Vagina (tissue), 2 donors: ENCODE measurements at regions not wholly inside any gene's neighbourhood (a gene's known extent, or its start where the extent isn't known, plus 50 kb on each side); places are given as distances from the start of the nearest gene placed in this dataset.

ENCODE experiments used
- POLR2A ChIP-seq, 2 donors: fragments of 450-650 bp; IDR thresholded peaks; one replicate each; pipeline ENCODE4 v1.6.1; 2017; ENCODE audit warnings: antibody characterized with exemption in 2 of 2, mild to moderate bottlenecking in 2 of 2, moderate library complexity in 2 of 2
- POLR2AphosphoS5 ChIP-seq, 2 donors: sonication (generic); formaldehyde crosslinking; IDR thresholded peaks; one replicate each; pipeline ENCODE4 v1.9.0; 2017; ENCODE audit warnings: antibody characterized with exemption in 2 of 2, mild to moderate bottlenecking in 2 of 2, low read depth in 1 of 2; ENCODE audit not compliant: insufficient read depth in 1 of 2
- TF ChIP-seq, protein P1 (sequence below), 3 experiments: fragments of 450-650 bp in 2 of 3; fragments of 200-600 bp in 1 of 3; sonication (generic) in 1 of 3; IDR thresholded peaks; one replicate each; pipeline ENCODE4 v1.5.1; 2017 to 2019; ENCODE audit warnings: antibody characterized with exemption in 3 of 3, mild to moderate bottlenecking in 2 of 3, moderate library complexity in 2 of 3

DNA sequence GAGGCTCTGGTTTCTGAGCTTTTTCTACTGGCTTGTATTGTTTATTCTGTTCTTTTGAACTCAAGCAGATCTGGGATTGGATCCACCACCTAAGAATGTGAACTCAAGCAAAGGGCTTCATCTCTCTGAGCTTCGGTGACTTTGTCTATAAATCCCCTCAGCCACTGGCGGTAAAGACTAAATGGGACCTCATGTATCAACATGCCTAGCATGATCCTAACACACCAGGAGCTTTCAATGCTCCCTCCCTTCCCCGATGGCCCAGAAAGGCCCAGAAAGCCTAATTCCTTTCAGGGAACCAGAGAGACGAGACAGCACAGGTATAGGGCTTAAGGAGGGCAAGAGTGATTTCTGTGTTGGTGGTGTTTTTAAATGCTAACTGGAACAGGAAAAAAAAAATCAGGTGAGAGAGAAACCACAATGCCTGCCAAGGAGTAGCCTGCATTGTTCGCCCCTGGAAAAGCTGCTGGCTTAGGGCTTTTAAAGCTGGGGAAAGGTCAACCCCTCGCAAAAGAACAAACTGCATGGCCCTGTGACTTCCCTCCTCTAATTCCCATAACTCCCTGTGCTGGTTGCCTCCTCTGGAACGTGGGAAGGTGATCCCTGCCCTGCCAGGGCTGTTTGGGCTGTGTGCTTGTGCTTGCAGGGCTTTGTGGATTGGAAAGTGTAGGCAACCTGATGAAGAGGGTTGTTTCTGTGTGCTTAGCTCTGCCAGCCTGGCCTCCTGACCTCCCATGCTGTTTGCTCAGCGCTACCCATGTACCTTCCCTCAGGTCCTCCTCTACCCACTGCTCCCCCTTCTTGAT is 147.0 kb downstream of the PLPP3 start:
- TF ChIP-seq, protein P1, sequence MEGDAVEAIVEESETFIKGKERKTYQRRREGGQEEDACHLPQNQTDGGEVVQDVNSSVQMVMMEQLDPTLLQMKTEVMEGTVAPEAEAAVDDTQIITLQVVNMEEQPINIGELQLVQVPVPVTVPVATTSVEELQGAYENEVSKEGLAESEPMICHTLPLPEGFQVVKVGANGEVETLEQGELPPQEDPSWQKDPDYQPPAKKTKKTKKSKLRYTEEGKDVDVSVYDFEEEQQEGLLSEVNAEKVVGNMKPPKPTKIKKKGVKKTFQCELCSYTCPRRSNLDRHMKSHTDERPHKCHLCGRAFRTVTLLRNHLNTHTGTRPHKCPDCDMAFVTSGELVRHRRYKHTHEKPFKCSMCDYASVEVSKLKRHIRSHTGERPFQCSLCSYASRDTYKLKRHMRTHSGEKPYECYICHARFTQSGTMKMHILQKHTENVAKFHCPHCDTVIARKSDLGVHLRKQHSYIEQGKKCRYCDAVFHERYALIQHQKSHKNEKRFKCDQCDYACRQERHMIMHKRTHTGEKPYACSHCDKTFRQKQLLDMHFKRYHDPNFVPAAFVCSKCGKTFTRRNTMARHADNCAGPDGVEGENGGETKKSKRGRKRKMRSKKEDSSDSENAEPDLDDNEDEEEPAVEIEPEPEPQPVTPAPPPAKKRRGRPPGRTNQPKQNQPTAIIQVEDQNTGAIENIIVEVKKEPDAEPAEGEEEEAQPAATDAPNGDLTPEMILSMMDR (IDR thresholded peaks at IDR 0.05): no peak
- TF ChIP-seq POLR2A (IDR thresholded peaks at IDR 0.05) (no peak), POLR2AphosphoS5 (IDR thresholded peaks at IDR 0.05; ENCODE audit: insufficient read depth in 1 of 2, low read depth in 1 of 2) (no peak)
